ENCODE measurements at regions not wholly inside any gene's neighbourhood (a gene's known extent, or its start where the extent isn't known, plus 50 kb on each side); places are given as distances from the start of the nearest gene placed in this dataset.

- no peaks in the 10 kb centered on the region for H4K20me1 ChIP-seq (ENCODE audit: control insufficient read depth, extremely low read depth, insufficient read depth, low read length)
- no peaks in the 10 kb centered on the region for H3K79me2 ChIP-seq (ENCODE audit: control insufficient read depth, insufficient read depth, low read length)
- H3K4me1 ChIP-seq (ENCODE audit: control insufficient read depth, extremely low read depth, insufficient read depth, low read length), result peaks cover 5% of the 10 kb centered on the region
- peak; percentile 76 to 85 for DNase-seq (ENCODE audit: low read depth in 2 of 2)
- no peak for TF ChIP-seq EZH2 (IDR thresholded peaks at IDR 0.05; ENCODE audit: low read length, missing control alignments)
- no peaks in the 10 kb centered on the region for H3K27me3 ChIP-seq (ENCODE audit: control insufficient read depth, insufficient read depth, low read length)
- H3K9me3 ChIP-seq (ENCODE audit: control insufficient read depth, insufficient read depth, low read depth, low read length), result no peaks in the 10 kb centered on the region
- no peak overlapping the region for H3K4me3 ChIP-seq (replicated peaks in 1 of 4; ENCODE audit: control extremely low read depth in 1 of 4, insufficient read depth in 1 of 4, low read depth in 3 of 4, low read length in 4 of 4)
- H3K9ac ChIP-seq (ENCODE audit: insufficient read depth, low read length), result no peak overlapping the region
- H3K36me3 ChIP-seq (ENCODE audit: control insufficient read depth, insufficient read depth, low read length), result no peaks in the 10 kb centered on the region
- peak overlapping the region; percentile 18 for H3K27ac ChIP-seq (ENCODE audit: insufficient read depth, low read length)
- no peak overlapping the region for H3K4me2 ChIP-seq (ENCODE audit: extremely low read depth, insufficient read depth, low read length)
- H2AFZ ChIP-seq (ENCODE audit: low read length), result no peak overlapping the region
These were observed 51.4 kb upstream of the DAB2 start for GRCh38 chr5:39475881-39476842.

DNA sequence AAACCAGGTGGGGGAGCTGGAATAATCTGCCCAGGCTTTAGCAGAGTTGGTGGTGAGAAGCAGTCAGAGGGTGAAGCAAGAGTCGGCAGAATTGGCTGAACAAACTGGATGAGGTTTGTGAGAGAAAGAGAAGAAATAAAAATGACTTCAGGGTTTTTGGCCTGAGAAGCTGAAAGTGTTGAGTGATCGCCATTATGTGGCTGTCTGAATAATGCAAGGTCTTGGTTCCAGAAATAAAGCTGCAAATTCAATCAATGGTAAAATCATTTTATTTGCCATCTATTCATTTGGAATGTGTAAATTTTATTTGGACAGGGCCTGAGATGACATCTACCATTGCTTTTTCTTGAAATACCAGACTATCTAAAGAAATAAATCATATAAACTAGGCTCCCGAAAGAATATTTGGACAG, 50.4 kb upstream of the DAB2 start:
- no peaks in the 10 kb centered on the region for H3K79me2 ChIP-seq (ENCODE audit: control insufficient read depth, insufficient read depth, low read length)
- peaks cover 5% of the 10 kb centered on the region for H3K4me1 ChIP-seq (ENCODE audit: control insufficient read depth, extremely low read depth, insufficient read depth, low read length)
- H3K27ac ChIP-seq (ENCODE audit: insufficient read depth, low read length), result no peak overlapping the region
- no peak overlapping the region for H2AFZ ChIP-seq (ENCODE audit: low read length)
- DNase-seq (ENCODE audit: low read depth in 2 of 2), result no peak
- no peaks in the 10 kb centered on the region for H3K27me3 ChIP-seq (ENCODE audit: control insufficient read depth, insufficient read depth, low read length)
- TF ChIP-seq EZH2 (IDR thresholded peaks at IDR 0.05; ENCODE audit: low read length, missing control alignments) (no peak), CTCF (conservative IDR thresholded peaks at IDR 0.05 in 1 of 2, IDR thresholded peaks at IDR 0.05 in 1 of 2; ENCODE audit: low read depth in 1 of 2, low read length in 2 of 2) (no peak)
- no peak overlapping the region for H3K4me2 ChIP-seq (ENCODE audit: extremely low read depth, insufficient read depth, low read length)
- H3K9me3 ChIP-seq (ENCODE audit: control insufficient read depth, insufficient read depth, low read depth, low read length), result no peaks in the 10 kb centered on the region
- H3K36me3 ChIP-seq (ENCODE audit: control insufficient read depth, insufficient read depth, low read length), result no peaks in the 10 kb centered on the region
- H4K20me1 ChIP-seq (ENCODE audit: control insufficient read depth, extremely low read depth, insufficient read depth, low read length), result no peaks in the 10 kb centered on the region
- H3K4me3 ChIP-seq (replicated peaks in 1 of 4; ENCODE audit: control extremely low read depth in 1 of 4, insufficient read depth in 1 of 4, low read depth in 3 of 4, low read length in 4 of 4), result no peak overlapping the region
- H3K9ac ChIP-seq (ENCODE audit: insufficient read depth, low read length), result no peak overlapping the region

Measured in fibroblast of lung (primary cell).